GM12878 (cell line): ENCODE measurements at regions not wholly inside any gene's neighbourhood (a gene's known extent, or its start where the extent isn't known, plus 50 kb on each side); places are given as distances from the start of the nearest gene placed in this dataset.

Experiments
- ATAC-seq: fragments of 200-7000 bp; cut with Tn5 transposase; 3 replicates; pipeline ENCODE4 v1.9.1; 2020; ENCODE audit warnings: mild to moderate bottlenecking, moderate library complexity
- BruUV-seq: library from RNA; stranded (reverse); fragments of 400-500 nt; replicated peaks from 2 replicates; lab custom pipeline; 2021; lab: Mats Ljungman, UMichigan
- CTCF ChIA-PET: fragments of 300-600 bp; sonication (Branson Sonifier 250); formaldehyde crosslinking; extraction: SDS; loops from one replicate; lab custom pipeline; 2021; ENCODE audit warnings: inconsistent platforms; lab: Yijun Ruan, JAX
- POLR2A ChIA-PET: fragments of 350-600 bp; formaldehyde crosslinking; extraction: SDS; loops from one replicate; lab custom pipeline; 2021; ENCODE audit warnings: inconsistent platforms; lab: Charles Lee
- RAD21 ChIA-PET: fragments of 300-600 bp; sonication (Branson Sonifier 250); formaldehyde crosslinking; loops from one replicate; lab custom pipeline; 2023; ENCODE audit warnings: antibody characterized with exemption; ENCODE audit not compliant: unreplicated experiment; lab: Charles Lee
- SMC1A ChIA-PET: fragments of 300-600 bp; sonication (Branson Sonifier 250); formaldehyde crosslinking; loops from one replicate; lab custom pipeline; 2023; ENCODE audit not compliant: unreplicated experiment, uncharacterized antibody; lab: Charles Lee
- DNase-seq: peaks from one replicate; pipeline ENCODE4 v3.0.0-alpha.2; 2011; ENCODE audit warnings: low read depth, low spot score
- FAIRE-seq: peaks from 3 replicates; lab custom pipeline; 2011; peaks lifted over from hg19 to GRCh38; lab: Jason Lieb, UNC
- H2AFZ ChIP-seq: 2 replicates; pipeline ENCODE4 v1.6.0; 2011; ENCODE audit warnings: low read depth, low read length, control low read depth; ENCODE audit not compliant: control insufficient read depth
- H3K27ac ChIP-seq: 2 replicates; pipeline ENCODE4 v1.5.1; 2011; ENCODE audit warnings: control low read depth; ENCODE audit not compliant: control insufficient read depth, insufficient read depth
- H3K27me3 ChIP-seq, 2 experiments: replicated peaks in 1 of 2; 2 replicates each; pipeline versions ENCODE4 v1.6.0 to v1.6.1; 2011; ENCODE audit warnings: low read length in 1 of 2; ENCODE audit not compliant: control insufficient read depth in 2 of 2, insufficient read depth in 2 of 2
- H3K36me3 ChIP-seq, 2 experiments: 2 replicates each; pipeline ENCODE4 v1.5.1; 2011; ENCODE audit warnings: low read length in 1 of 2; ENCODE audit not compliant: control insufficient read depth in 2 of 2, insufficient read depth in 2 of 2
- H3K4me1 ChIP-seq: 2 replicates; pipeline ENCODE4 v1.6.1; 2011; ENCODE audit warnings: mild to moderate bottlenecking, low read length, moderate library complexity, mixed read lengths; ENCODE audit not compliant: control insufficient read depth, insufficient read depth
- H3K4me2 ChIP-seq: 2 replicates; pipeline ENCODE4 v1.6.0; 2011; ENCODE audit warnings: control low read depth; ENCODE audit not compliant: control insufficient read depth, insufficient read depth
- H3K4me3 ChIP-seq: fragments of 200-600 bp; sonication (generic); 2 replicates; pipeline ENCODE4 v1.5.1; 2016
- H3K79me2 ChIP-seq: 2 replicates; pipeline ENCODE4 v1.6.0; 2011; ENCODE audit warnings: low read length; ENCODE audit not compliant: control insufficient read depth, insufficient read depth
- H3K9ac ChIP-seq: 2 replicates; pipeline ENCODE4 v1.8.0; 2011; ENCODE audit warnings: low read length, control low read depth, mixed read lengths; ENCODE audit not compliant: control insufficient read depth, insufficient read depth
- H3K9me3 ChIP-seq: replicated peaks from 3 replicates; pipeline ENCODE4 v1.5.1; 2011; ENCODE audit warnings: mild to moderate bottlenecking, low read length; ENCODE audit not compliant: control insufficient read depth, insufficient read depth
- H4K20me1 ChIP-seq: 2 replicates; pipeline ENCODE4 v1.6.0; 2011; ENCODE audit not compliant: control insufficient read depth, insufficient read depth
- ETV6 ChIP-seq, 2 experiments: fragments of 450-650 bp in 1 of 2; IDR thresholded peaks in 1 of 2; conservative IDR thresholded peaks in 1 of 2; 2 replicates each; pipeline ENCODE4 v1.6.1; 2014; ENCODE audit warnings: antibody characterized with exemption in 1 of 2, borderline replicate concordance in 1 of 2, low read depth in 1 of 2, mild to moderate bottlenecking in 1 of 2, moderate library complexity in 1 of 2
- NRF1 ChIP-seq: conservative IDR thresholded peaks from 2 replicates; pipeline ENCODE4 v1.6.1; 2011; ENCODE audit warnings: mild to moderate bottlenecking, low read depth, low read length, improper control_type of control experiment
- RAD51 ChIP-seq: fragments of 450-650 bp; IDR thresholded peaks from 2 replicates; pipeline ENCODE4 v1.6.1; 2016; ENCODE audit warnings: moderate library complexity, mild to moderate bottlenecking, inconsistent platforms
- SPI1 ChIP-seq: IDR thresholded peaks from 2 replicates; pipeline ENCODE4 v1.6.1; 2011; ENCODE audit warnings: low read depth, mild to moderate bottlenecking, low read length, moderate library complexity, borderline replicate concordance; ENCODE audit not compliant: insufficient read depth
- ZNF207 ChIP-seq: fragments of 450-650 bp; IDR thresholded peaks from 2 replicates; pipeline ENCODE4 v1.6.1; 2014; ENCODE audit warnings: antibody characterized with exemption, mild to moderate bottlenecking, borderline replicate concordance
- ZNF384 ChIP-seq: IDR thresholded peaks from 2 replicates; pipeline ENCODE4 v1.6.1; 2012; ENCODE audit warnings: low read depth, mild to moderate bottlenecking, low read length, improper control_type of control experiment, borderline replicate concordance
- WGBS: methylation state at CpG from one replicate; pipeline ENCODE4 v1.1.6; 2016; ENCODE audit warnings: low lambda C conversion rate; ENCODE audit not compliant: insufficient replicate concordance, insufficient coverage; ENCODE audit errors: missing lambda C conversion rate; 5-methylcytosine and 5-hydroxymethylcytosine counted together
- in situ Hi-C: fragments of 300-500 bp; cut with MboI; formaldehyde crosslinking; loops from 9 replicates; pipeline ENCODE4 v1.14.3; 2018; ENCODE audit warnings: mixed read lengths
- intact Hi-C: fragments of 100-400 bp; cut with micrococcal nuclease; formaldehyde crosslinking; loops from one replicate; pipeline ENCODE4 v1.14.2; 2022; ENCODE audit not compliant: unreplicated experiment

- intact Hi-C loops: loop anchor here (5.0 kb wide), 1 partner anchor 124 kb away; no protein-coding TSS in a partner anchor
- no peak overlapping the region for H3K4me2 ChIP-seq
- in situ Hi-C loops: no loop called here
These were observed 67.5 kb downstream of the ATP6V1G3 start for GRCh38 chr1:198472997-198473396.

GRCh38 chr1:198472119-198472518 lies 68.4 kb downstream of the ATP6V1G3 start:
- ChIA-PET CTCF (interaction anchor here (1.1 to 1.9 kb wide), 4 partner anchors 126 to 317 kb away, joined by 3 to 14 read pairs (median 4); no protein-coding TSS in a partner anchor), POLR2A (no interaction called here), RAD21 (interaction anchor here (1.5 to 1.8 kb wide), 2 partner anchors 210 to 214 kb away, joined by 3 to 10 read pairs; no protein-coding TSS in a partner anchor), SMC1A (interaction anchor here (0.7 to 1.1 kb wide), 4 partner anchors 72 to 224 kb away, joined by 3 to 5 read pairs (median 4); no protein-coding TSS in a partner anchor)
- Histone ChIP-seq H4K20me1 (no peaks in the 10 kb centered on the region), H3K9ac (no peak overlapping the region), H3K27ac (no peak overlapping the region), H3K79me2 (no peaks in the 10 kb centered on the region), H3K4me1 (no peaks in the 10 kb centered on the region), H3K4me3 (no peak overlapping the region), H2AFZ (no peak overlapping the region), H3K36me3 (no peaks in the 10 kb centered on the region), H3K9me3 (no peaks in the 10 kb centered on the region), H3K27me3 (no peaks in the 10 kb centered on the region), H3K4me2 (no peak overlapping the region)
- in situ Hi-C loops: no loop called here
- FAIRE-seq (no peak), ATAC-seq (no peak), DNase-seq (no peak)
- TF ChIP-seq ZNF384: no peak
- TF ChIP-seq ZNF207: no peak
- no peak for TF ChIP-seq NRF1
- TF ChIP-seq ETV6 (conservative IDR thresholded peaks at IDR 0.05 in 1 of 2, IDR thresholded peaks at IDR 0.05 in 1 of 2; ENCODE audit: borderline replicate concordance in 1 of 2, low read depth in 1 of 2): no peak
- WGBS: 31% methylated on average over 1 of the region's 1 CpG
- intact Hi-C loops: loop anchor here (5.0 kb wide), 1 partner anchor 125 kb away; no protein-coding TSS in a partner anchor
- BruUV-seq: no TSS peak

More at GRCh38 chr1:198472997-198473396, 67.5 kb downstream of the ATP6V1G3 start:
- DNase-seq (no peak), FAIRE-seq (no peak), ATAC-seq (no peak)
- Histone ChIP-seq H3K36me3 (no peaks in the 10 kb centered on the region), H4K20me1 (no peaks in the 10 kb centered on the region), H2AFZ (no peak overlapping the region), H3K27ac (no peak overlapping the region), H3K4me3 (no peak overlapping the region), H3K4me1 (no peaks in the 10 kb centered on the region), H3K9ac (no peak overlapping the region), H3K79me2 (no peaks in the 10 kb centered on the region), H3K27me3 (no peaks in the 10 kb centered on the region), H3K9me3 (no peaks in the 10 kb centered on the region)
- BruUV-seq: no TSS peak
- ChIA-PET POLR2A (no interaction called here), RAD21 (no interaction called here), CTCF (no interaction called here), SMC1A (no interaction called here)
- 47% methylated on average over 2 of the region's 2 CpGs for WGBS
- TF ChIP-seq RAD51 (no peak), SPI1 (peak; percentile 40; the same call in 1 of the 2 replicates)
